Fibroblast of the conjunctiva (primary cell): ENCODE measurements at regions not wholly inside any gene's neighbourhood (a gene's known extent, or its start where the extent isn't known, plus 50 kb on each side); places are given as distances from the start of the nearest gene placed in this dataset.

ENCODE experiments used
- DNase-seq: peaks from one replicate; pipeline ENCODE4 v3.0.0-alpha.2; 2010; ENCODE audit warnings: low read depth

GRCh38 chr1:112219267-112219666 is 176.7 kb upstream of the CTTNBP2NL start:
- no peak for DNase-seq

- DNase-seq = no peak
These were observed 165.8 kb upstream of the CTTNBP2NL start for GRCh38 chr1:112230232-112230631.

- DNase-seq = no peak
These were observed 164.7 kb upstream of the CTTNBP2NL start for GRCh38 chr1:112231331-112231730.

- no peak for DNase-seq
These were observed 163.2 kb upstream of the CTTNBP2NL start for GRCh38 chr1:112232848-112233247.

- DNase-seq = no peak
These were observed 161.3 kb upstream of the CTTNBP2NL start for GRCh38 chr1:112234710-112235109.

GRCh38 chr1:112237983-112238545 is 157.9 kb upstream of the CTTNBP2NL start:
- DNase-seq = no peak

GRCh38 chr1:112239683-112240330 is 156.2 kb upstream of the CTTNBP2NL start:
- DNase-seq = no peak

- DNase-seq = no peak
These were observed 153.5 kb upstream of the CTTNBP2NL start for GRCh38 chr1:112242470-112242869.

- no peak for DNase-seq
These were observed 151.9 kb upstream of the CTTNBP2NL start for GRCh38 chr1:112244131-112244530.

GRCh38 chr1:112245114-112245513 is 150.9 kb upstream of the CTTNBP2NL start:
- DNase-seq = no peak

- DNase-seq = no peak
These were observed 148.9 kb upstream of the CTTNBP2NL start for GRCh38 chr1:112247036-112247597.

- no peak for DNase-seq
These were observed 148.1 kb upstream of the CTTNBP2NL start for GRCh38 chr1:112247961-112248360.

GRCh38 chr1:112250892-112251291 is 145.1 kb upstream of the CTTNBP2NL start:
- no peak for DNase-seq

GRCh38 chr1:112251766-112252506 is 144.1 kb upstream of the CTTNBP2NL start:
- DNase-seq = peak; percentile 42

GRCh38 chr1:112253366-112253765 is 142.6 kb upstream of the CTTNBP2NL start:
- no peak for DNase-seq

GRCh38 chr1:112255080-112255479 is 140.9 kb upstream of the CTTNBP2NL start:
- no peak for DNase-seq

- no peak for DNase-seq
These were observed 139.6 kb upstream of the CTTNBP2NL start for GRCh38 chr1:112256411-112256810.

- DNase-seq = no peak
These were observed 138.8 kb upstream of the CTTNBP2NL start for GRCh38 chr1:112257043-112257835.

GRCh38 chr1:112260699-112261098 is 135.3 kb upstream of the CTTNBP2NL start:
- DNase-seq = no peak

- no peak for DNase-seq
These were observed 133.7 kb upstream of the CTTNBP2NL start for GRCh38 chr1:112262316-112262715.

GRCh38 chr1:112263042-112263441 is 133.0 kb upstream of the CTTNBP2NL start:
- DNase-seq = no peak

- no peak for DNase-seq
These were observed 132.6 kb upstream of the CTTNBP2NL start for GRCh38 chr1:112263453-112263852.
